ENCODE measurements at regions not wholly inside any gene's neighbourhood (a gene's known extent, or its start where the extent isn't known, plus 50 kb on each side); places are given as distances from the start of the nearest gene placed in this dataset.

- in situ Hi-C loops (cut with HindIII; ENCODE audit: low pct_unique_long_range_greater_than_20kb, low sequenced_read_pairs): no loop called here
- no peak for DNase-seq (ENCODE audit: low read depth in 1 of 2, low spot score in 1 of 2)
- no peak for TF ChIP-seq JUND (IDR thresholded peaks at IDR 0.05; ENCODE audit: low read depth)
These were observed 459.9 kb upstream of the GNPDA2 start for GRCh38 chr4:45186249-45186648.

- no peak for DNase-seq (ENCODE audit: low read depth in 1 of 2, low spot score in 1 of 2)
- no peak for TF ChIP-seq JUND (IDR thresholded peaks at IDR 0.05; ENCODE audit: low read depth)
- in situ Hi-C loops (cut with HindIII; ENCODE audit: low pct_unique_long_range_greater_than_20kb, low sequenced_read_pairs): no loop called here
These were observed 457.5 kb upstream of the GNPDA2 start for GRCh38 chr4:45183905-45184304.

GRCh38 chr4:45172636-45173035, 446.3 kb upstream of the GNPDA2 start:
- no peak for DNase-seq (ENCODE audit: low read depth in 1 of 2, low spot score in 1 of 2)
- no peak for TF ChIP-seq JUND (IDR thresholded peaks at IDR 0.05; ENCODE audit: low read depth)
- in situ Hi-C loops (cut with HindIII; ENCODE audit: low pct_unique_long_range_greater_than_20kb, low sequenced_read_pairs): no loop called here

GRCh38 chr4:45160951-45161350, 434.6 kb upstream of the GNPDA2 start:
- DNase-seq (ENCODE audit: low read depth in 1 of 2, low spot score in 1 of 2): no peak
- TF ChIP-seq JUND (IDR thresholded peaks at IDR 0.05; ENCODE audit: low read depth): no peak
- in situ Hi-C loops (cut with HindIII; ENCODE audit: low pct_unique_long_range_greater_than_20kb, low sequenced_read_pairs): no loop called here

GRCh38 chr4:45155081-45155777, 428.9 kb upstream of the GNPDA2 start:
- in situ Hi-C loops (cut with HindIII; ENCODE audit: low pct_unique_long_range_greater_than_20kb, low sequenced_read_pairs): no loop called here
- no peak for TF ChIP-seq JUND (IDR thresholded peaks at IDR 0.05; ENCODE audit: low read depth)
- no peak for DNase-seq (ENCODE audit: low read depth in 1 of 2, low spot score in 1 of 2)

- TF ChIP-seq JUND (IDR thresholded peaks at IDR 0.05; ENCODE audit: low read depth): no peak
- in situ Hi-C loops (cut with HindIII; ENCODE audit: low pct_unique_long_range_greater_than_20kb, low sequenced_read_pairs): no loop called here
- DNase-seq (ENCODE audit: low read depth in 1 of 2, low spot score in 1 of 2): no peak
These were observed 421.5 kb upstream of the GNPDA2 start for GRCh38 chr4:45147866-45148265.

- DNase-seq (ENCODE audit: low read depth in 1 of 2, low spot score in 1 of 2): no peak
- TF ChIP-seq JUND (IDR thresholded peaks at IDR 0.05; ENCODE audit: low read depth): no peak
- in situ Hi-C loops (cut with HindIII; ENCODE audit: low pct_unique_long_range_greater_than_20kb, low sequenced_read_pairs): no loop called here
These were observed 404.7 kb upstream of the GNPDA2 start for GRCh38 chr4:45131020-45131419.

- DNase-seq (ENCODE audit: low read depth in 1 of 2, low spot score in 1 of 2): no peak
- TF ChIP-seq JUND (IDR thresholded peaks at IDR 0.05; ENCODE audit: low read depth): no peak
These were observed 396.1 kb upstream of the GNPDA2 start for GRCh38 chr4:45122406-45122805.

GRCh38 chr4:45121426-45121975, 395.1 kb upstream of the GNPDA2 start:
- TF ChIP-seq JUND (IDR thresholded peaks at IDR 0.05; ENCODE audit: low read depth): no peak
- no peak for DNase-seq (ENCODE audit: low read depth in 1 of 2, low spot score in 1 of 2)
- in situ Hi-C loops (cut with HindIII; ENCODE audit: low pct_unique_long_range_greater_than_20kb, low sequenced_read_pairs): no loop called here

More at GRCh38 chr4:45122406-45122805, 396.1 kb upstream of the GNPDA2 start:
- in situ Hi-C loops (cut with HindIII; ENCODE audit: low pct_unique_long_range_greater_than_20kb, low sequenced_read_pairs): no loop called here

GRCh38 chr4:45120163-45120562, 393.8 kb upstream of the GNPDA2 start:
- no peak for TF ChIP-seq JUND (IDR thresholded peaks at IDR 0.05; ENCODE audit: low read depth)
- DNase-seq (ENCODE audit: low read depth in 1 of 2, low spot score in 1 of 2): peak in 1 of 2 experiments; percentile 8
- in situ Hi-C loops (cut with HindIII; ENCODE audit: low pct_unique_long_range_greater_than_20kb, low sequenced_read_pairs): no loop called here

- no peak for DNase-seq (ENCODE audit: low read depth in 1 of 2, low spot score in 1 of 2)
- no peak for TF ChIP-seq JUND (IDR thresholded peaks at IDR 0.05; ENCODE audit: low read depth)
- in situ Hi-C loops (cut with HindIII; ENCODE audit: low pct_unique_long_range_greater_than_20kb, low sequenced_read_pairs): no loop called here
These were observed 393.0 kb upstream of the GNPDA2 start for GRCh38 chr4:45119376-45119775.

GRCh38 chr4:45102716-45103115, 376.4 kb upstream of the GNPDA2 start:
- in situ Hi-C loops (cut with HindIII; ENCODE audit: low pct_unique_long_range_greater_than_20kb, low sequenced_read_pairs): no loop called here
- no peak for DNase-seq (ENCODE audit: low read depth in 1 of 2, low spot score in 1 of 2)
- TF ChIP-seq JUND (IDR thresholded peaks at IDR 0.05; ENCODE audit: low read depth): no peak

GRCh38 chr4:45100956-45101818, 374.8 kb upstream of the GNPDA2 start:
- no peak for DNase-seq (ENCODE audit: low read depth in 1 of 2, low spot score in 1 of 2)
- in situ Hi-C loops (cut with HindIII; ENCODE audit: low pct_unique_long_range_greater_than_20kb, low sequenced_read_pairs): no loop called here
- no peak for TF ChIP-seq JUND (IDR thresholded peaks at IDR 0.05; ENCODE audit: low read depth)
